Effector memory CD4-positive, alpha-beta T cell (primary cell): ENCODE measurements at regions not wholly inside any gene's neighbourhood (a gene's known extent, or its start where the extent isn't known, plus 50 kb on each side); places are given as distances from the start of the nearest gene placed in this dataset.

ENCODE experiments used
- DNase-seq, 3 donors: peaks; one replicate each; pipeline ENCODE4 v3.0.0-alpha.2; 2020
- H3K27ac ChIP-seq: 2 replicates; pipeline ENCODE4 v1.7.0; 2013; ENCODE audit warnings: mild to moderate bottlenecking, low read length, moderate library complexity; ENCODE audit not compliant: insufficient read depth, poor library complexity, severe bottlenecking
- H3K27me3 ChIP-seq: replicated peaks from 2 replicates; pipeline ENCODE4 v1.7.0; 2013; ENCODE audit warnings: mild to moderate bottlenecking, low read length; ENCODE audit not compliant: insufficient read depth, control insufficient read depth, poor library complexity, severe bottlenecking
- H3K36me3 ChIP-seq: 2 replicates; pipeline ENCODE4 v1.7.0; 2013; ENCODE audit warnings: mild to moderate bottlenecking, low read length, moderate library complexity; ENCODE audit not compliant: control insufficient read depth, insufficient read depth
- H3K4me1 ChIP-seq: 2 replicates; pipeline ENCODE4 v1.7.0; 2013; ENCODE audit warnings: low read length, mild to moderate bottlenecking; ENCODE audit not compliant: control insufficient read depth, insufficient read depth, poor library complexity, severe bottlenecking
- H3K4me3 ChIP-seq: 2 replicates; pipeline ENCODE4 v1.7.0; 2013; ENCODE audit warnings: low read length, low read depth, mild to moderate bottlenecking; ENCODE audit not compliant: insufficient read depth, poor library complexity, severe bottlenecking
- H3K9me3 ChIP-seq: 2 replicates; pipeline ENCODE4 v1.7.0; 2013; ENCODE audit warnings: mild to moderate bottlenecking, low read length, moderate library complexity; ENCODE audit not compliant: control insufficient read depth

DNA sequence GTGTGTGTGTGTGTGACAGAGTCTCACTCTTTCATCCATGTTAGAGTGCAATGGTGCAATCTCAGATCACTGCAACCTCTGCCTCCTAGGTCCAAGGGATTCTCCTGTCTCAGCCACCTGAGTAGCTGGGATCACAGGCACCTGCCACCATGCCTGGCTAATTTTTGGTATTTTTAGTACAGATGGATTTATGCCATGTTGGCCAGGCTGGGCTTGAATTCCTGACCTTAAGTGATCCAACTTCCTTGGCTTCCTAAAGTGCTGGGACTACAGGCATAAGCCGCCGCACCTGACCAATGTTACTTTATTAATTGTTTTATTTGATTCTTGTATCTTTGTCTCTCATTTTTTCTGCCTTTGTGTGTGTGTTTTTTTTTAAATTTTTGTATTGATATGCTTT, 89.6 kb downstream of the ZNF486 start:
- H3K4me1 ChIP-seq, result no peaks in the 10 kb centered on the region
- H3K27me3 ChIP-seq, result no peaks in the 10 kb centered on the region
- H3K4me3 ChIP-seq, result no peak overlapping the region
- no peak for DNase-seq
- H3K36me3 ChIP-seq, result no peaks in the 10 kb centered on the region
- H3K9me3 ChIP-seq, result no peaks in the 10 kb centered on the region
- H3K27ac ChIP-seq, result no peak overlapping the region

- H3K27me3 ChIP-seq, result no peaks in the 10 kb centered on the region
- DNase-seq, result no peak
- H3K9me3 ChIP-seq, result no peaks in the 10 kb centered on the region
- H3K4me1 ChIP-seq, result no peaks in the 10 kb centered on the region
- H3K4me3 ChIP-seq, result no peak overlapping the region
- H3K27ac ChIP-seq, result no peak overlapping the region
- H3K36me3 ChIP-seq, result no peaks in the 10 kb centered on the region
These were observed 87.1 kb downstream of the ZNF486 start for GRCh38 chr19:20254121-20254520.

DNA sequence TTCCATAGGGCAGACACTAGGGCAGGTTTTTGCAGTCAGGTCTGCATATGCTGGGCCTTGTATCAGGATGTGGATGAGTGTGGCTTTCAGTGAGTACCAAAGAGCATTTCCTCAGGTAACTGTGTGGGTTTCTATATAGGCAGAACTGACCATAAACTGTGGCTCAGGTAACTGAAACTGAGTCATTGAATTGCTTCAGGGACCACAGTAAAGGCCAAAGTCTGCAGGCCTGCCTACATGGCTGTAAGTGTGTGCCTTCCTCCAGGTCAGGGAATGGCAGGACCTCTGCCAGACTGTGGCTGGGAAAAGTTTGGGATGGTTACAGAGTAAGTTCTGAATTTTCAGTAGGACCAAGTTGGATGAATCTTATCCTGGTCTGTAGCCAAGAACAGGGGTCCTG, 85.6 kb downstream of the ZNF486 start:
- H3K4me1 ChIP-seq, result no peaks in the 10 kb centered on the region
- H3K9me3 ChIP-seq, result no peaks in the 10 kb centered on the region
- H3K27me3 ChIP-seq, result no peaks in the 10 kb centered on the region
- no peak overlapping the region for H3K27ac ChIP-seq
- H3K36me3 ChIP-seq, result no peaks in the 10 kb centered on the region
- DNase-seq, result no peak
- no peak overlapping the region for H3K4me3 ChIP-seq

DNA sequence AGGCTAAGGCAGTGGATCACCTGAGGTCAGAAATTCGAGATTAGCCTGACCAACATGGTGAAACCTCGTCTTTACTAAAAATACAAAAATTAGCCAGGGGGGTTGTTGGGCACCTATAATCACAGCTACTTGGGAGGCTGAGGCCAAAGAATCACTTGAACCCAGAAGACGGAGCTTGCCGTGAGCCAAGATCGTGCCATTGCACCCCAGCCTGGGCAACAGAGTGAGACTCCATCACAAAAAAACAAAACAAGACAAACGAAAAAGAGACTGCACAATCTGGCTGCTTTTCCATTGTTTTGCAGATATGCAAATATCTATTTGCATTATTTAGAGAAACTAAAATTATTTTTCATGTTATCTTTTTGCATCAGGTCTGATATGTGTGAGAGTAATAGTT, 83.6 kb downstream of the ZNF486 start:
- no peak overlapping the region for H3K27ac ChIP-seq
- no peak for DNase-seq
- no peaks in the 10 kb centered on the region for H3K27me3 ChIP-seq
- H3K4me1 ChIP-seq, result no peaks in the 10 kb centered on the region
- H3K9me3 ChIP-seq, result no peaks in the 10 kb centered on the region
- H3K36me3 ChIP-seq, result no peaks in the 10 kb centered on the region
- no peak overlapping the region for H3K4me3 ChIP-seq

- no peaks in the 10 kb centered on the region for H3K27me3 ChIP-seq
- no peaks in the 10 kb centered on the region for H3K4me1 ChIP-seq
- no peak overlapping the region for H3K4me3 ChIP-seq
- H3K9me3 ChIP-seq, result no peaks in the 10 kb centered on the region
- H3K27ac ChIP-seq, result no peak overlapping the region
- no peaks in the 10 kb centered on the region for H3K36me3 ChIP-seq
- no peak for DNase-seq
These were observed 83.1 kb downstream of the ZNF486 start for GRCh38 chr19:20250121-20250520.
